Epithelial cell of prostate (primary cell): ENCODE measurements at regions not wholly inside any gene's neighbourhood (a gene's known extent, or its start where the extent isn't known, plus 50 kb on each side); places are given as distances from the start of the nearest gene placed in this dataset.

Source experiments
- DNase-seq: peaks from one replicate; pipeline ENCODE4 v3.0.0-alpha.2; 2011; ENCODE audit warnings: low read depth, low spot score
- H3K27ac ChIP-seq: fragments of 450-650 bp; 2 replicates; pipeline ENCODE4 v1.5.1; 2017; ENCODE audit warnings: mild to moderate bottlenecking

GRCh38 chr5:159452480-159453167 is 122.3 kb upstream of the IL12B start:
- no peak for DNase-seq
- H3K27ac ChIP-seq = no peak overlapping the region

- no peak for DNase-seq
- H3K27ac ChIP-seq = no peak overlapping the region
Observed at GRCh38 chr5:159453209-159453608, 122.9 kb upstream of the IL12B start.

GRCh38 chr5:159456261-159456660 is 126.0 kb upstream of the IL12B start:
- H3K27ac ChIP-seq = no peak overlapping the region

GRCh38 chr5:159456722-159457465 is 126.6 kb upstream of the IL12B start:
- peak; percentile 12 for DNase-seq
- H3K27ac ChIP-seq = no peak overlapping the region

More at GRCh38 chr5:159456261-159456660, 126.0 kb upstream of the IL12B start:
- no peak for DNase-seq

GRCh38 chr5:159458217-159458711 is 128.0 kb upstream of the IL12B start:
- no peak overlapping the region for H3K27ac ChIP-seq
- no peak for DNase-seq

GRCh38 chr5:159459132-159459627 is 128.9 kb upstream of the IL12B start:
- H3K27ac ChIP-seq = no peak overlapping the region
- no peak for DNase-seq

GRCh38 chr5:159459951-159460538 is 129.8 kb upstream of the IL12B start:
- DNase-seq = no peak
- no peak overlapping the region for H3K27ac ChIP-seq

GRCh38 chr5:159463590-159464321 is 133.5 kb upstream of the IL12B start:
- H3K27ac ChIP-seq = no peak overlapping the region
- DNase-seq = no peak

GRCh38 chr5:159465604-159466003 is 135.3 kb upstream of the IL12B start:
- DNase-seq = no peak
- no peak overlapping the region for H3K27ac ChIP-seq

GRCh38 chr5:159467666-159468065 is 137.4 kb upstream of the IL12B start:
- no peak for DNase-seq
- H3K27ac ChIP-seq = no peak overlapping the region

- no peak overlapping the region for H3K27ac ChIP-seq
- DNase-seq = no peak
Observed at GRCh38 chr5:159469496-159470372, 139.4 kb upstream of the IL12B start.

GRCh38 chr5:159471904-159472303 is 141.6 kb upstream of the IL12B start:
- H3K27ac ChIP-seq = no peak overlapping the region
- DNase-seq = no peak

- no peak for DNase-seq
- no peak overlapping the region for H3K27ac ChIP-seq
Observed at GRCh38 chr5:159475026-159475425, 144.7 kb upstream of the IL12B start.

GRCh38 chr5:159478950-159479349 is 148.7 kb upstream of the IL12B start:
- H3K27ac ChIP-seq = no peak overlapping the region
- DNase-seq = no peak

- H3K27ac ChIP-seq = no peak overlapping the region
- DNase-seq = no peak
Observed at GRCh38 chr5:159480849-159481248, 150.6 kb upstream of the IL12B start.

- DNase-seq = no peak
- H3K27ac ChIP-seq = no peak overlapping the region
Observed at GRCh38 chr5:159481751-159482150, 151.5 kb upstream of the IL12B start.

GRCh38 chr5:159486836-159487235 is 156.5 kb upstream of the IL12B start:
- DNase-seq = no peak
- no peak overlapping the region for H3K27ac ChIP-seq

GRCh38 chr5:159488516-159488915 is 158.2 kb upstream of the IL12B start:
- no peak overlapping the region for H3K27ac ChIP-seq
- no peak for DNase-seq

- H3K27ac ChIP-seq = no peak overlapping the region
- DNase-seq = no peak
Observed at GRCh38 chr5:159489779-159490178, 159.5 kb upstream of the IL12B start.
